ENCODE measurements at regions not wholly inside any gene's neighbourhood (a gene's known extent, or its start where the extent isn't known, plus 50 kb on each side); places are given as distances from the start of the nearest gene placed in this dataset.

DNA sequence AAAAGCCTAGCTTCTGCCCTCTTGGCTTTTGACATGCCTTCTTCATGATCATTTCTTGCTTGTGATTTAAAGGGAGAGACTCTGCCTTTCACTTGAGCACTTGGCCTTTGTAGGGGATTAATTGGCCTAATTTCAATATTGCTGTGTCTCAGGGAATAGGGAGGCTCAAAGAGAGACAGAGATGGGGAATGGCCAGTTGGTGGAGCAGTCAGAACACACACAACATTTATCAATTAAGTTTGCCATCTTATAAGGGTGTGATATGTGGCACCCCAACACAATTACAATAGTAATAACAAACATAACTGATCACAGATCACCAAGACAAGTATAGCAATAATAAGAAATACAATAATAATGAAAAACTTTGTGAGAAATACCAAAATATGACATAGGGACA is 122.5 kb upstream of the VCX start:
- Histone ChIP-seq H3K4me1 (no peaks in the 10 kb centered on the region), H3K4me3 (no peak overlapping the region), H3K9me3 (no peaks in the 10 kb centered on the region), H3K36me3 (no peaks in the 10 kb centered on the region), H3K27ac (no peak overlapping the region), H3K27me3 (no peaks in the 10 kb centered on the region)
- DNase-seq, result no peak
- intact Hi-C loops (cut with DNase I), result no loop called here
- TF ChIP-seq, protein P1, sequence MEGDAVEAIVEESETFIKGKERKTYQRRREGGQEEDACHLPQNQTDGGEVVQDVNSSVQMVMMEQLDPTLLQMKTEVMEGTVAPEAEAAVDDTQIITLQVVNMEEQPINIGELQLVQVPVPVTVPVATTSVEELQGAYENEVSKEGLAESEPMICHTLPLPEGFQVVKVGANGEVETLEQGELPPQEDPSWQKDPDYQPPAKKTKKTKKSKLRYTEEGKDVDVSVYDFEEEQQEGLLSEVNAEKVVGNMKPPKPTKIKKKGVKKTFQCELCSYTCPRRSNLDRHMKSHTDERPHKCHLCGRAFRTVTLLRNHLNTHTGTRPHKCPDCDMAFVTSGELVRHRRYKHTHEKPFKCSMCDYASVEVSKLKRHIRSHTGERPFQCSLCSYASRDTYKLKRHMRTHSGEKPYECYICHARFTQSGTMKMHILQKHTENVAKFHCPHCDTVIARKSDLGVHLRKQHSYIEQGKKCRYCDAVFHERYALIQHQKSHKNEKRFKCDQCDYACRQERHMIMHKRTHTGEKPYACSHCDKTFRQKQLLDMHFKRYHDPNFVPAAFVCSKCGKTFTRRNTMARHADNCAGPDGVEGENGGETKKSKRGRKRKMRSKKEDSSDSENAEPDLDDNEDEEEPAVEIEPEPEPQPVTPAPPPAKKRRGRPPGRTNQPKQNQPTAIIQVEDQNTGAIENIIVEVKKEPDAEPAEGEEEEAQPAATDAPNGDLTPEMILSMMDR (IDR thresholded peaks at IDR 0.05), result no peak
- no peak for ATAC-seq
- FAIRE-seq, result no peak

DNA sequence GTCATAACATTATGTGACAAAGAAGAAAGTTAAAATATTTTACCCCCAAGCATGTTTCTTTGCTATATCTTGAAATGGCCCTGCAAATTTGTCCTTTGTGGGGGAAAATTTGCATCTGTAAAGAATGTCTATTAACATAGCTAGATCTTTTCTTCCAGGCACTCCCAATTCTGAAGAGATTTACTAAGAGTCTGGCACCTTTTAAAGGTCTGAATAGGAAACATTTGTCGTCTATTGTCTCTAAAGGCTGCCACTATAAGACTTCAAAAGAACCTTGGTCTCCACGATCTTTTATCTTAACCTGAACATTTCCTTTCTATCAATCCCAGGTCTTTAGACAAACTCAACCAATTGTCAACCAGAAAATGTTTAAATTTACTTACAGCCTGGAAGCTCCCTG is 128.6 kb upstream of the VCX start:
- WGBS, 2 donors, result 23 to 24% methylated on average over 2 of the region's 2 CpGs
- Histone ChIP-seq H3K4me3 (no peak overlapping the region), H3K27ac (no peak overlapping the region), H3K36me3 (no peaks in the 10 kb centered on the region), H3K27me3 (no peaks in the 10 kb centered on the region), H3K9me3 (no peaks in the 10 kb centered on the region), H3K4me1 (no peaks in the 10 kb centered on the region)
- FAIRE-seq, result no peak
- TF ChIP-seq, protein P1 (IDR thresholded peaks at IDR 0.05), result no peak
- no peak for DNase-seq
- intact Hi-C loops (cut with DNase I), result no loop called here
- ATAC-seq, result no peak

GRCh38 chrX:7711167-7711566 is 131.8 kb upstream of the VCX start:
- FAIRE-seq (no peak), DNase-seq (no peak), ATAC-seq (no peak)
- Histone ChIP-seq H3K27me3 (no peaks in the 10 kb centered on the region), H3K4me1 (no peaks in the 10 kb centered on the region), H3K9me3 (no peaks in the 10 kb centered on the region), H3K4me3 (no peak overlapping the region), H3K27ac (no peak overlapping the region), H3K36me3 (no peaks in the 10 kb centered on the region)
- TF ChIP-seq, protein P1 (IDR thresholded peaks at IDR 0.05), result no peak
- intact Hi-C loops (cut with DNase I), result no loop called here

DNA sequence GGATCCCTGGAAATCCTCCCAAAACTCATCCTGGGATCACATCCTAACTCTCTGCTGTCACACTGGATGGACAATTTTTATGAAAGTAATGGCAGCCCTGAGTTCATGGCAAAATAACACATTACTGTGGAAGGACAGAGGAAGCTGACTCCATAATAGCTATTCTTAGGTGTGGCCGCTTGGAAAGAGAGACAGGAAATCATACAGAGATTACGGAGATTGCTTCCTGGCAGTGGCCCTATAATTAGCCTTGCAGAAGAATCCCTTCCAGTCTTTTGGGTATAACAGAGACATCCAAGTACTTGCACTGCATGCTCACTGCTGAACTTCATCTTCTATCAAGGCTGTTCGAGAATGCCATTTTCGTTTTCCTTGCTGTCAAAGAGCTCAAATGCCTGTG is 133.1 kb upstream of the VCX start:
- intact Hi-C loops (cut with DNase I), result no loop called here
- WGBS, 2 donors, result 54 to 67% methylated on average over 4 of the region's 4 CpGs
- Histone ChIP-seq H3K9me3 (no peaks in the 10 kb centered on the region), H3K27ac (no peak overlapping the region), H3K4me3 (no peak overlapping the region), H3K4me1 (no peaks in the 10 kb centered on the region), H3K27me3 (no peaks in the 10 kb centered on the region), H3K36me3 (no peaks in the 10 kb centered on the region)
- FAIRE-seq, result no peak
- TF ChIP-seq, protein P1 (IDR thresholded peaks at IDR 0.05), result no peak
- no peak for ATAC-seq
- no peak for DNase-seq

- no peak for DNase-seq
- Histone ChIP-seq H3K9me3 (no peaks in the 10 kb centered on the region), H3K4me3 (no peak overlapping the region), H3K27me3 (no peaks in the 10 kb centered on the region), H3K27ac (no peak overlapping the region), H3K4me1 (no peaks in the 10 kb centered on the region), H3K36me3 (no peaks in the 10 kb centered on the region)
- TF ChIP-seq, protein P1 (IDR thresholded peaks at IDR 0.05), result no peak
- ATAC-seq, result no peak
- peak; percentile 47 for FAIRE-seq
- intact Hi-C loops (cut with DNase I), result no loop called here
Observed at GRCh38 chrX:7706032-7706431, 136.9 kb upstream of the VCX start.
